ENCODE measurements at regions not wholly inside any gene's neighbourhood (a gene's known extent, or its start where the extent isn't known, plus 50 kb on each side); places are given as distances from the start of the nearest gene placed in this dataset.

DNA sequence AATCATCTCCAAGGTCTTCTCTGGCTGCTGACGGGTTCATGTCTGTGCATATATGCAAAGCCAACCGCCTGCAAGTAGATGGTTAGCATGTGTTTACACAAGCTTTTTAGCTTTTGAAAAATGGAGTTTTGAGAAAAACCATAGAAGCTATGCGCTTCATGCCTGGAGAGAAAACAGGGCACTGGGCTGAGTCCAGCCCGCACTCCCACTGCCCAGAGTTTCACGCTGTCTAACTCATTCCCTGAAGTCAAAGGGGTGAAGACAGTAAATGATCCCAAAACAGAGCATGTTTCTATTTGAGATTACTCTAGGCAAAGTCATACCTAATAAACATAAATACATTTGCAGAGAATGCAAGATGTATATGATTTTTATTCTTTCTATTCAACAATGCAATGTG is 278.8 kb downstream of the IRX2 start:
- Mint-ChIP-seq H3K4me3 (no peak overlapping the region), H3K4me1 (no peaks in the 10 kb centered on the region), H3K36me3 (no peaks in the 10 kb centered on the region), H3K27ac (no peak overlapping the region), H3K9me3 (peaks cover 0 to 10% (median 3%) of the 10 kb centered on the region in 7 donors), H3K27me3 (no peaks in the 10 kb centered on the region)
- no peak for ATAC-seq (ENCODE audit: low read depth in 2 of 2)
- no peak for DNase-seq

DNA sequence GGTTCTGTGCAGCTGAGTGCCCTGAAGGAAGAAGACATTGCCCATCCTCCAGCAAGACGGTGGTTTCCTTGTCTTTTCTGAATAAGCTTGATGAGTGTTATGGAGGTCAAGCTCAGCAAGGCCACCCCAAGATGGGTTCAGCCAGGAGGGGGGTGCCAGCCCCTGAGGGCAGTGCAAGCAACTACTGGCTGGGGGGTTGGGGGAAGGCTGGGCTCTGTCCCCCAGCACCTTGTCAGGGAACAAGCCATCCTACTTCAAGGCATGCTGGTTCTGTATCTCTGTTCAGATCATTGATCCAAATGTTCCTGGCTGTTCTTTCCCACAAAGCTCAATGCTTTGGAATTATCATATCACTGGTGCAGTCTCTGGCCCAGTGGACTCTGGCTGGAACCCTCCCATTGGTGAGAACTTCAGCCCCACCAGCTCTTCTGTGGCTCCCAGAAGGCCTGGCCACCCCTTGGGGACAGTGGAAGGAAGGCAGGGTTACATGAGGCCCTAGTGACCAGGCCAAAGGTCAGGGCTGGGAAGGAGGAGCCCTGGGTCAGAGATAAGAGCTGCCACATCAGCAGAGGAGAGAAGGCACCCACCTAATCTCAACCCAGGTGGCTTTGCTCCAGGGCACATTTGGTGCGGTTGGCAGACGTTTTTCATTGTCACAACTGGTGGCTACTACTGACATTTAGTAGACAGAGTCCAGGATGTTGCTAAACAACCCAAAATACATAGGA is 280.2 kb downstream of the IRX2 start:
- no peak for ATAC-seq (ENCODE audit: low read depth in 2 of 2)
- no peak overlapping the region for H3K4me3 Mint-ChIP-seq
- H3K9me3 Mint-ChIP-seq, result peaks cover 0 to 10% (median 3%) of the 10 kb centered on the region in 7 donors
- H3K4me1 Mint-ChIP-seq, result no peaks in the 10 kb centered on the region
- H3K27me3 Mint-ChIP-seq, result no peaks in the 10 kb centered on the region
- no peaks in the 10 kb centered on the region for H3K36me3 Mint-ChIP-seq
- H3K27ac Mint-ChIP-seq, result peak overlapping the region in 1 of 6 donors; percentile 79
- DNase-seq, result no peak

DNA sequence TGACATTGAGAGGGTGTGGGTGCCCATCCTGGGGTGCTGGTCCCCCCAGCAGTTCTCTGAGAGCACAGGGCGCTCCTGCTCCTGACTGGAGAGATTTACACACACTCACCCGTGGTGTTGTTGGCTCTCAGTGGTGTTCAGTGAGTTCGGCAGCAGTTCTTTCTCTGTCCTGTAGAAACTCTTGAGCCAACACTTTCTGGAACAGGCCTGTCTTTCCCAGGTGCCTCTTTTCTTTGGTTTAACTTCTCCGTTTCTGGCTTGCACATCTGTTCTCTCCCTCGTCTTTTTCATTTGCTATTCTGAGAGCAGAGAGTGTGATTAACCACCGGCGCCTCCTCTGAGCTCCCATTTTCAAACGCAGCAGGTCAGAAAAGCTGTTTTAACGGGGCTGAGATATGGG is 284.5 kb downstream of the IRX2 start:
- ATAC-seq (ENCODE audit: low read depth in 2 of 2) (no peak), DNase-seq (no peak)
- no peaks in the 10 kb centered on the region for H3K4me1 Mint-ChIP-seq
- H3K36me3 Mint-ChIP-seq, result no peaks in the 10 kb centered on the region
- H3K27ac Mint-ChIP-seq, result peak overlapping the region in 1 of 6 donors; percentile 34
- H3K27me3 Mint-ChIP-seq, result no peaks in the 10 kb centered on the region
- H3K4me3 Mint-ChIP-seq, result no peak overlapping the region
- H3K9me3 Mint-ChIP-seq, result peaks cover 0 to 16% (median 6%) of the 10 kb centered on the region in 7 donors

DNA sequence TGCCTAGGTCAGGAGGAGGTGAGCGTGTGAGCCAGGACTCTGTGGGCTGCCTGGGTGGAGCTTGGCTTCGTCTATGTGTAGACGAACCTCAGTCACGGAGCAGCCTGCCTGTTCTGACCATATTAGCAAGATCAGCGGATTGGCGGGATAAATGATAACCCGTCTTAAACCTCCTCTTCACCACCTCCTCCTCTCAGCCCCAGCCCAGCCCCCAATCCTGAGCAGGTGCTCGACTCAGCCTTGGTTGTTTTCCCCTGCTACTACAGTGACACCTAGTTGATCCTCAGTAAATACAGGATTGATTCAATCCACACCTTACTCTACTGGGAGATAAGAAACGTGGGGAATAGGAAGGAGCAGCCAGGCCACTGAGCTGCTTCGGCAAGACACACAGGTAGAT is 286.1 kb downstream of the IRX2 start:
- Mint-ChIP-seq H3K36me3 (no peaks in the 10 kb centered on the region), H3K4me1 (no peaks in the 10 kb centered on the region)

DNA sequence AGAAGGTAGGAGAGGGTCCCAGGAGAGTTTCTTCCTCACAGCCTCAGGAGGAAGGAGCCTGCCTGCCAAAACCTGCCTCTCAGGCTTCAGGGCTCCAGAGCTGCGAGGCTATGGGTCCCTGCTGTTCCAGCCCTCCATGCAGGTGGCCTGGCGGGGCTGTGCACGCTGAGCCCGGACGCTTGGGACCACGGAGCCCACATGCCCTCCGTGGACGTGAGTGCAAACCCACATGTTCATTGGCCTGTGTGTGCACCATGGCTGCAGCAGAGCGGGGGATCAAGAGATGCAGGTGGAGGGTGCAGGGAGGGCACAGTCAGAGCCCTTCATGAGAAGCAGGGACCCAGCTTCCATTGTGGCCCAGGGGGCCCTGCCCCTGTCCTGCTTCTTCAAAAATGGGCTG is 287.3 kb downstream of the IRX2 start:
- Mint-ChIP-seq H3K4me3 (no peak overlapping the region), H3K9me3 (peaks cover 0 to 11% (median 6%) of the 10 kb centered on the region in 7 donors), H3K27me3 (no peaks in the 10 kb centered on the region), H3K36me3 (no peaks in the 10 kb centered on the region), H3K4me1 (no peaks in the 10 kb centered on the region), H3K27ac (no peak overlapping the region)
- DNase-seq (no peak), ATAC-seq (ENCODE audit: low read depth in 2 of 2) (no peak)

More for the DNA sequence above, 286.1 kb downstream of the IRX2 start:
- no peak for DNase-seq
- no peak overlapping the region for H3K27ac Mint-ChIP-seq
- H3K27me3 Mint-ChIP-seq, result no peaks in the 10 kb centered on the region
- H3K9me3 Mint-ChIP-seq, result peaks cover 0 to 10% (median 6%) of the 10 kb centered on the region in 7 donors
- no peak for ATAC-seq (ENCODE audit: low read depth in 2 of 2)
- H3K4me3 Mint-ChIP-seq, result no peak overlapping the region

DNA sequence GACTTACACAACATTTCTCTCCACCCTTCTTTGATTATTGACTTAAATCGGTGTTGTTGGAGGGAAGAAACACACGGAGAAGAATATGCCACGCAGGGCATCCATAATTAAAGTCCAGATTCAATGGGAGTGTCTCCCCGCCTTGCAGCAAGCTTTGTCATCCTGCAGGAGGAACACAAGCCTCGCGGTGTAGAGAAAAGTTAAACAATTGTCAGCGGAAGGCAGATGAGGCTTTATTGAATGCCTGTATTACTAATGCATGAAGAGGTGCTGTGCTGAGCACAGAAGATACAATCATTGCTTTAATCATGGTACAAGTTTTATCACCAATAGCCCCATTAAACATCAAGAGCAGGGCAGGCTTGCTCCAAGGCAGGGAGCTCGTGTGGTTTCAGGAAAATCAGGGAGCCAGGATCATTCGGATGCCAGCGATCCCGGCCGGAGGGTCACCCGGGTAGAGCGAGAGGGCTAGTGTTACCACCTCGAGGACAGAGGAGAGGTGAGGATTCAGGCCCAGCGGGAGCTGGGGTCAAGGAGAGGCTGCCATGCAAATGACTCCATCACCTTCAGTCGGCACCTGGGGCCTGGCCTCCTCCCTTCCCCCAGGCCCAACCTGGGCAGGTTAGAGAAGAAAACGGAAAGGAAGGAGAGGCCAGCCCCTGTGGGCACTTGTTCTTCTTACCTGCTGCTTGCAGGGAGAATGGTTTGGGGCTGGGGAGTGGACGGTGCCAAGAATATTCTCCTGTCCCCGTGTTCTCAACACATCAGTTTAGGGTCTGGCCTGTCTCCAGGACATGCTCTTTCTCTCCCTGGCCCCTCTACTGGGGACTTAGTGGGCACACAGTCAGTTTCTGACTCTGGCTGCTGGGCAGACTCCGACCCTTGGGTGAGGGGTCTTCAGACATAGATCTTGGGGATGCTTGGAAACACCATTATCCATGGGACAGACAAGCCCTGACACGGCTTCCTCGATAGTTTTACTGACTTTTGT is 289.5 kb downstream of the IRX2 start:
- Mint-ChIP-seq H3K36me3 (no peaks in the 10 kb centered on the region), H3K4me3 (no peak overlapping the region), H3K27me3 (no peaks in the 10 kb centered on the region), H3K9me3 (peaks cover 0 to 10% (median 4%) of the 10 kb centered on the region in 7 donors), H3K4me1 (no peaks in the 10 kb centered on the region), H3K27ac (no peak overlapping the region)
- no peak for DNase-seq
- no peak for ATAC-seq (ENCODE audit: low read depth in 2 of 2)

DNA sequence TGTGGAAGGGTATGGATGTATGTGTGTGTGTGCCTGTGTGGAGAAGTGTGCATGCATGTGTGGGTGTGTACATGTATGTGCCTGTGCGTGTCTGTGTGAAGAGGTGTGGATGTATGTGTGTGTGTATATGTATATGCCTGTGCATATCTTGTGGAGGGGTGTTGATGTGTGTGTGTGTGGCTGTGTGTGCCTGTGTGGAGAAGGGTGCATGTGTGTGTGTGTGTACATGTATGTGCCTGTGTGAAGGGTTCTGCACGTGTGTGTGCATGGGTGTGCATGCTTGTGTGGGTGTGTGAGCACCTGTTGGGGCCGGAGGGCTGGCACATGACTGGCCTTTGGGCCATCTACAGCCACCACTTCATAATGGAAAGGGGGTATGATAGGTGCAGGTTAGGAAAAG is 291.4 kb downstream of the IRX2 start:
- H3K27ac Mint-ChIP-seq, result no peak overlapping the region
- DNase-seq (no peak), ATAC-seq (ENCODE audit: low read depth in 2 of 2) (no peak)
- H3K36me3 Mint-ChIP-seq, result no peaks in the 10 kb centered on the region
- H3K4me3 Mint-ChIP-seq, result no peak overlapping the region
- H3K4me1 Mint-ChIP-seq, result no peaks in the 10 kb centered on the region
- peaks cover 0 to 7% (median 4%) of the 10 kb centered on the region in 7 donors for H3K9me3 Mint-ChIP-seq
- no peaks in the 10 kb centered on the region for H3K27me3 Mint-ChIP-seq

DNA sequence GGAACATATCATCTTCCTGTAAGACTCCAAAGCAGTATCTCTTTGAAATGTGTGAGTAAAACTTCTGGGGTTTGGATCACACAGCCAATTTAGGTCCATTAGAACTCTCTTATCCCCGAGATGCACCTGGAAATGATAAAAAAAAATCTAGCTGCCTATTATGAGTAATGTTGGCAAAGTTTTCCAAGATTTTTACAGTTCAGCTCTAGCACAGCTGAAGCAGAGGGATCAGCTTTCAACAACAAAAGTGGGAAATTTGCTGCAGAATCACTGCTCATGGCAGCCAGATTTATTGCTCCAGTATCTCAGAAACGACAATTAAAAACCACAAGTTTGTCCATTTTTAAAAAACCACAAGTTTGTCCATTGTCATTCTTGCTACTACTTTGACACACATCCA is 292.2 kb downstream of the IRX2 start:
- Mint-ChIP-seq H3K4me3 (no peak overlapping the region), H3K9me3 (peaks cover 0 to 7% (median 4%) of the 10 kb centered on the region in 7 donors), H3K4me1 (no peaks in the 10 kb centered on the region), H3K36me3 (no peaks in the 10 kb centered on the region), H3K27me3 (no peaks in the 10 kb centered on the region), H3K27ac (no peak overlapping the region)
- DNase-seq, result no peak
- ATAC-seq (ENCODE audit: low read depth in 2 of 2), result no peak

DNA sequence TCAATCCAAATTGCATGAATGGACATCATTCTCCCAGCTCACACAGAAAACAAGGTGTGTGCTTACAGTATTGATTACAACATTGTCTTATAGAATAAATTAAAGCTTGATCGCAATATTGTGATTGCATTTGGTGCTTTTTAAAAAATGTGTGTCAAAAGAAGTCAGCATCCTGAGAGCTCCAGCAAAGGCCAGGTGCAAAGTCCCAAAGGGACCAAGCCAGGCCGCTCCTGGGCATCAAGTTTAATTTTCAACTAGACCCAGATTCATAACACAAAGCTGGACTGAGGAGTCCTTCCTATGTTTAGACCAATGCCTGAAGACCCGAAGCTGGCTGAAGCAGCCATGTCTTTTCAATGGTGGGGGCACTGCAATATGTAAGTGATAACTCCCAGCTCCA is 295.6 kb downstream of the IRX2 start:
- no peaks in the 10 kb centered on the region for H3K27me3 Mint-ChIP-seq
- H3K4me3 Mint-ChIP-seq, result no peak overlapping the region
- H3K36me3 Mint-ChIP-seq, result no peaks in the 10 kb centered on the region
- H3K4me1 Mint-ChIP-seq, result no peaks in the 10 kb centered on the region
- peaks cover 0 to 4% (median 0%) of the 10 kb centered on the region in 7 donors for H3K9me3 Mint-ChIP-seq
- DNase-seq, result no peak
- no peak for ATAC-seq (ENCODE audit: low read depth in 2 of 2)
- no peak overlapping the region for H3K27ac Mint-ChIP-seq

DNA sequence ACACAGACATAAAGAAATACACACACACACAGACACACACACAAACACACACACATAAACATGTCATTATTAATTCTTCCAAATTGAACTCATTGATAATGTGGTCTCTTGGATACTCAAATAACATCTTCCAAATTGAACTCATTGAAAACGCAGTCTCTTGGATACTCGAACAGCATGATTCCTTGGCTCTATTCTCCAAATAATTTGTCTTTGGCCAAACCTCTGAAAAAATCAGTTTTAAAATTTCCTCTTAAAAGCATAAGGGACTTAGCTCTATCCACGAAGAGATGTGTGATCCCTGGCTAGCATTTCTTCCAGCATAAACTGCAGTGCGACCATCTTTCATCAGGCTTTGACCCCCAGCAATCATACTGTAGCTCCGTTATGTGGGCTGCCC is 296.6 kb downstream of the IRX2 start:
- Mint-ChIP-seq H3K36me3 (no peaks in the 10 kb centered on the region), H3K4me3 (no peak overlapping the region), H3K9me3 (peaks cover 0 to under 1% (median 0%) of the 10 kb centered on the region in 7 donors), H3K27me3 (no peaks in the 10 kb centered on the region), H3K4me1 (no peaks in the 10 kb centered on the region), H3K27ac (no peak overlapping the region)
- ATAC-seq (ENCODE audit: low read depth in 2 of 2) (no peak), DNase-seq (no peak)

DNA sequence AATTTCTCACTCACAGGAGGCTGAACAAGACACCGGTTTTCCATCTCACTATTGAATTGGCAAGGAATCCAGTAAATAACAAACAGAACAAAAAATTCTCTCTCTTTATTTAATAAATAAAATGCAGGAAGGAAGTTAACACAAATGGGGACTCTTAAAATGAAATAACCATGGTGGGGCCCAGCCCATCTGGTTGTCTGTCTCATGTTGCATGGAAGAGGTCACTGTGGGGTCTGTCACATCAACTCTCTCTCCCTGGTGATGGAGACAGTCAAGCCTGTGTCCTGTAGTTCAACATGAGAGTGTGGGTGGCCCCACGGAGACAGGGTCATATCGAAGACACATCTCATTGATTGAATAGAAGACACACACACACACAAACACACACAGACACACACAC is 297.7 kb downstream of the IRX2 start:
- no peak for ATAC-seq (ENCODE audit: low read depth in 2 of 2)
- H3K36me3 Mint-ChIP-seq, result no peaks in the 10 kb centered on the region

DNA sequence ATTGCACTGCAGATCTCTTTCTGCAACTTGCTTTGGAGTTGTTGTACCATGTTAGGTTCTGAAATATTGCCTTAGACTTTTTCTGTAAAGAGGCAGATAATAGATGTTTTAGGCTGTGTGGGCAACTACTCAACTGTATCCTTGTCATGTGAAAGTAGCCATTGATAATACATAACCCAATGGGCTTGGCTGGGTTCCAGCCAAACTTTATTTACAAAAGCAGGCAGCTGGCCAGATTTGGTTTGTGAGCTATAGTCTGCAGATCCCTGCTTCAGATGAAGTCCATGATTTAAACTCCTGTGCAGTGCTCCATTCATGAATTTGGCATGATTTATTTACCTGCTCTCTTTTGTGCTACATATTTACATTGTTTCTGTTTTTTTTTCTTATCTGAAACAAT is 300.4 kb downstream of the IRX2 start:
- no peak overlapping the region for H3K27ac Mint-ChIP-seq
- H3K27me3 Mint-ChIP-seq, result peaks cover 0 to 4% (median 0%) of the 10 kb centered on the region in 3 donors
- no peaks in the 10 kb centered on the region for H3K4me1 Mint-ChIP-seq
- no peaks in the 10 kb centered on the region for H3K36me3 Mint-ChIP-seq
- ATAC-seq (ENCODE audit: low read depth in 2 of 2), result no peak
- no peak for DNase-seq
- H3K4me3 Mint-ChIP-seq, result no peak overlapping the region
- H3K9me3 Mint-ChIP-seq, result peaks cover 0 to 13% (median 4%) of the 10 kb centered on the region in 7 donors

More for the DNA sequence above, 297.7 kb downstream of the IRX2 start:
- no peaks in the 10 kb centered on the region for H3K9me3 Mint-ChIP-seq
- H3K4me1 Mint-ChIP-seq, result no peaks in the 10 kb centered on the region
- no peak overlapping the region for H3K4me3 Mint-ChIP-seq
- no peaks in the 10 kb centered on the region for H3K27me3 Mint-ChIP-seq
- no peak for DNase-seq
- H3K27ac Mint-ChIP-seq, result no peak overlapping the region

DNA sequence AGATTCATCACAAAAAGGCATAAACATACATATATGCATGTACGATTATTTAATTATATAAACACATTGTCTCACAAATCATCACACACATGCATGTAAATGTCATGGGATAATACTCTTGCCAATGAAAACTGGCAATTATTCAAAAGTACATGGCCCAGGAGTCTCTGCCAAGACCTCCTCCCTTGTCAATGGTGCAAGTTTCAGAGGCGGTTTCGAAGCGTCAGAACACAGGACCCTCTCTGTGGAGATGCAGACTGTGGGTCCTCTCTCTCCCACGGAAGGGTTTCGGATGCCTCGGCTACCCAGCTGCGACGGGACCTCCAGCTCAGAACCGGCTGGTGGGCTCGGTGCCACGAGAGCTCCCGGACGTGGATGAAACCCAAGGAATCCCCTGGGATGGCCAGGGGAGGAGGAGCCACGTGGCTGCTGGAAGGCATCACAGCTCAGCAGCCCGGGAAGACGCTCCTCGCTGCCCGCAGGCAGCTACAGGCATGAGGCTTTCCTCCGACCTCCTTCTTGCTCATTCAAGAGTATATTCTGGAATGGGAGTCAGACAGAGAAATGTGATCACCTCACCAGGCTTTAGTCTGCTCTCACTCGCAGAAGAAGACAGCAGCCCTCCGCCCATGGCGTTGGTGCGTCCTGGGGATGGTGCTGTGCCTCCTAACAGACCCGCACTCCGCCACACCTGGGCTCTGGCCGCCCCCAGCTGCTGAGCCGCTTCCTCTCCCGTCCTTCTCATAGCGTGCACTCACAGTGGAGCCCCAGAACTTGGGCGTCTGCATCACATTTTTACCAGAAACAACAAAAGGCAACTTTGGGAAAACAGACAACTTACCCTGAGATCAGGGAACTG is 308.8 kb downstream of the IRX2 start:
- no peak for ATAC-seq (ENCODE audit: low read depth in 2 of 2)
- Mint-ChIP-seq H3K27me3 (no peaks in the 10 kb centered on the region), H3K4me3 (no peak overlapping the region), H3K36me3 (no peaks in the 10 kb centered on the region), H3K27ac (no peak overlapping the region), H3K9me3 (peaks cover 0 to 11% (median 3%) of the 10 kb centered on the region in 7 donors), H3K4me1 (no peaks in the 10 kb centered on the region)
- no peak for DNase-seq
